ENCODE measurements at regions not wholly inside any gene's neighbourhood (a gene's known extent, or its start where the extent isn't known, plus 50 kb on each side); places are given as distances from the start of the nearest gene placed in this dataset.
"Not testable (repeated sequence)": the region's sequence is repeated elsewhere in the genome, so short reads cannot be mapped to it uniquely, and the experiment has no call there.

DNA sequence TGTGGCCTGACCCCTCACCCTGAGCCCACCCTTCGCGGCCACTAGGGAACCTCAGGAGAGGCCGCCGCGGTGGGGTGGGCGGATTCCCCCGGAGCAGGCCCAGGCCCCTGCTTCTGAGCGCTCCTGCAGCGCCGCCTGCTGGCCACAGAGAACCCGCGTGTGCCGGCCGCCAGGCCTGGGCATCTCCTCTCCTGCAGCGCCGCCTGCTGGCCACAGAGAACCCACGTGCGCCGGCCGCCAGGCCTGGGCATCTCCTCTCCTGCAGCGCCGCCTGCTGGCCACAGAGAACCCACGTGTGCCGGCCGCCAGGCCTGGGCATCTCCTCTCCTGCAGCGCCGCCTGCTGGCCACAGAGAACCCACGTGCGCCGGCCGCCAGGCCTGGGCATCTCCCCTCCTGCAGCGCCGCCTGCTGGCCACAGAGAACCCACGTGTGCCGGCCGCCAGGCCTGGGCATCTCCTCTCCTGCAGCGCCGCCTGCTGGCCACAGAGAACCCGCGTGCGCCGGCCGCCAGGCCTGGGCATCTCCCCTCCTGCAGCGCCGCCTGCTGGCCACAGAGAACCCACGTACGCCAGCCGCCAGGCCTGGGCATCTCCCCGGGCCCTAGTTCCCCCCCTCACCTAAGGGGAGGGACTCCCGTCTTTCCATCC, 126.1 kb downstream of the METRNL start:
- Histone ChIP-seq H3K4me3 (ENCODE audit: low read length) (peak overlapping the region; percentile 56), H3K9ac (ENCODE audit: low read length) (0 out of 2 replicates have a peak overlapping the region, but pooled peaks have one; percentile 26), H3K4me2 (ENCODE audit: low read length) (peak overlapping the region; percentile 46), H3K27me3 (ENCODE audit: low read depth, low read length) (peaks cover 17% of the 10 kb centered on the region)
- TF ChIP-seq CTCF (IDR thresholded peaks at IDR 0.05; ENCODE audit: low read depth, low read length) = peak; percentile 42
- not testable (repeated sequence) for H4K20me1 ChIP-seq (ENCODE audit: insufficient read depth, low read length); H3K79me2 ChIP-seq (ENCODE audit: low read length); H2AFZ ChIP-seq (ENCODE audit: low read depth, low read length); H3K36me3 ChIP-seq (replicated peaks; ENCODE audit: low read depth, low read length); H3K27ac ChIP-seq (ENCODE audit: low read length); H3K9me3 ChIP-seq (ENCODE audit: insufficient read depth, low read length); H3K4me1 ChIP-seq (ENCODE audit: low read length)

GRCh38 chr17:83206036-83206394, 126.6 kb downstream of the METRNL start:
- not testable (repeated sequence) for H3K9ac ChIP-seq (ENCODE audit: low read length); H3K4me2 ChIP-seq (ENCODE audit: low read length); H3K4me3 ChIP-seq (ENCODE audit: low read length); H4K20me1 ChIP-seq (ENCODE audit: insufficient read depth, low read length); H2AFZ ChIP-seq (ENCODE audit: low read depth, low read length); H3K36me3 ChIP-seq (replicated peaks; ENCODE audit: low read depth, low read length); H3K27ac ChIP-seq (ENCODE audit: low read length); H3K9me3 ChIP-seq (ENCODE audit: insufficient read depth, low read length); H3K4me1 ChIP-seq (ENCODE audit: low read length); H3K79me2 ChIP-seq (ENCODE audit: low read length)
- peaks cover 14% of the 10 kb centered on the region for H3K27me3 ChIP-seq (ENCODE audit: low read depth, low read length)

DNA sequence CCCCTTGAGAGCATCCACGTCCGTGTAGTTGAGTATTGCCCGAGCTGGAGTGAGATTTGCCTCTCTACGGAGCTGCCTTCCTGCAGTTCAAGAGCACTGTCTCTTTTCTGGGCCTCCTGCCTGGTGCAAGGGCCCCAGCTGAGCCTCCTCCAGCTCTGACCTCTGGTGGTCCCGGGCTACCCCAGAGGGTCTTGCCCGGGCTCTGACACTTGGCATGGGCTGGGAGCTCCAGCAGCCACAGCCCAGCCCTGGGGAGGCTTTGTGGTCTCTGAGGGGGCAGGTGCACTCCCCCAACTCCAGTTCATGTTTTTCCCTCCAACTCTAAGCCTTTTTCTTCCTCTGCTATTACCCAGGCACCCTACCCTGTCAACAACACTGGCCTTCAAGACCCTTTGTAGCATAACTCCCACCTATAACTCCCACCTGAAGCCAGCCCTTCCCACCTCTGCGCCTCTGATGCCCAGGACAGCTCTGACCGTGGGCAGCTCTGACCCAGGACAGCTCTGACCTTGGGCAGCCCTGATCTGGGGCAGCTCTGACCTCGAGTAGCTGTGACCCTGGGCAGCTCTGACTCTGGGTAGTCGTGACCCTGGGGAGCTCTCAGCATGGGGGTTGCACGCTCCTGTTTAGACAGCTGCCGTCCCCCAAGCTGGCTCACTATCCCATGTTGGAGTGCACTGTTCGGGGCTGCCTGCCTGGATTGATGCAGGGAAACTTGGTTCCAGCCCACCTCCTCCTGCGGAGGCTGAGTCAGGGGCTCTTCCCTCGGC, 127.6 kb downstream of the METRNL start:
- H3K4me1 ChIP-seq (ENCODE audit: low read length); H3K27ac ChIP-seq (ENCODE audit: low read length); H2AFZ ChIP-seq (ENCODE audit: low read depth, low read length); H3K4me3 ChIP-seq (ENCODE audit: low read length); H4K20me1 ChIP-seq (ENCODE audit: insufficient read depth, low read length); H3K9me3 ChIP-seq (ENCODE audit: insufficient read depth, low read length); H3K9ac ChIP-seq (ENCODE audit: low read length); H3K27me3 ChIP-seq (ENCODE audit: low read depth, low read length); H3K79me2 ChIP-seq (ENCODE audit: low read length); H3K4me2 ChIP-seq (ENCODE audit: low read length); H3K36me3 ChIP-seq (replicated peaks; ENCODE audit: low read depth, low read length): not testable (repeated sequence)

GRCh38 chr17:83247001-83247400, 167.6 kb downstream of the METRNL start:
- not testable (repeated sequence) for H3K4me1 ChIP-seq (ENCODE audit: low read length); H3K4me2 ChIP-seq (ENCODE audit: low read length); H3K9me3 ChIP-seq (ENCODE audit: insufficient read depth, low read length); H3K36me3 ChIP-seq (replicated peaks; ENCODE audit: low read depth, low read length); H3K79me2 ChIP-seq (ENCODE audit: low read length); H4K20me1 ChIP-seq (ENCODE audit: insufficient read depth, low read length); H3K27ac ChIP-seq (ENCODE audit: low read length); H3K4me3 ChIP-seq (ENCODE audit: low read length); H3K27me3 ChIP-seq (ENCODE audit: low read depth, low read length); H2AFZ ChIP-seq (ENCODE audit: low read depth, low read length); H3K9ac ChIP-seq (ENCODE audit: low read length)

Data from OCI-LY3 (cell line).